ENCODE measurements at regions not wholly inside any gene's neighbourhood (a gene's known extent, or its start where the extent isn't known, plus 50 kb on each side); places are given as distances from the start of the nearest gene placed in this dataset.

DNA sequence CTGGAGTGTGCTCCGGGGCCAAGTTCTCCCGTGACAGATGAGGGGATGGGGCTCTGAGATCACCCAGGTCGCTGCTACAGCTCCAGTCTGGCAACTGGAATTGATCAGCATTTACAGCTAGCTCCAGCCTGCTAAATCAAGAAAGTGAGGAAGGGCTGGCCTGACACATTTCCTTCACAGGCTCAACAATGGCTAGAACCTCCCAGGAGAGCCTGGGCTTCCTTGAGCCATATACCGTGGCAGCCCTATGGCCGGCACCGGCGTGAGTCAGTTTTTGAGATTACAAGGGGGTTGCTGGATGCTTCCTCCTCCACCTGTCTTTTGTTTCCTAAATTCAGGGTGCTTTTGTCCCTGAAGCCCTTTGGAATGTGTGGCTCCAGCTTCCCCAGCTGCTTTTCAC is 104.2 kb downstream of the ETS2 start:
- no peaks in the 10 kb centered on the region for H3K9me3 Mint-ChIP-seq

DNA sequence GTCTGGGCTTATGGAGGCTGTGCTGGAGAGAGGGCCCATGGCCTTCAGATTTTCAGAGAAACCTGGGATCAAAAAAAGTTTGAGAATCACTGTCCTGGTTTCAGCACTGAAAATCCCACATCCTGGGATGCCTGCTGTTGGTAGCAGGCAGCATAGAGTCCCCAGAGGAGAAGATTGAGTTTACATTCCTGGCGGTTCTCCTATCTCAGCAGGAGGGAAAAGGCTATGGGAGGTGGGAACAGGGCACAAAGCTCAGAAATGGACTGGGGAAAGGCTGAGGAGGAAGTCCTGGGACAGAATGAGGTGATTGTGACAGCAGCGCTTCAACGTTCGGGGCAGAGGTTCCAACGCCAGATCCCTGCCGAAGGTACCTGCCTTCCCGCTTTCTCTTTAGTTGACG is 103.4 kb downstream of the ETS2 start:
- Mint-ChIP-seq H3K4me3 (no peak overlapping the region), H3K9me3 (no peaks in the 10 kb centered on the region), H3K27me3 (ENCODE audit: low read depth) (no peaks in the 10 kb centered on the region), H3K27ac (no peak overlapping the region), H3K36me3 (no peaks in the 10 kb centered on the region), H3K4me1 (peaks cover 39% of the 10 kb centered on the region)
- no peak for DNase-seq (ENCODE audit: low spot score in 2 of 2, unreplicated experiment in 2 of 2)
- TF ChIP-seq CTCF (IDR thresholded peaks at IDR 0.05; ENCODE audit: unreplicated experiment): no peak

More for the DNA sequence above, 104.2 kb downstream of the ETS2 start:
- Mint-ChIP-seq H3K27me3 (ENCODE audit: low read depth) (no peaks in the 10 kb centered on the region), H3K4me1 (peaks cover 37% of the 10 kb centered on the region), H3K4me3 (no peak overlapping the region), H3K27ac (no peak overlapping the region), H3K36me3 (no peaks in the 10 kb centered on the region)
- DNase-seq (ENCODE audit: low spot score in 2 of 2, unreplicated experiment in 2 of 2): no peak
- no peak for TF ChIP-seq CTCF (IDR thresholded peaks at IDR 0.05; ENCODE audit: unreplicated experiment)

DNA sequence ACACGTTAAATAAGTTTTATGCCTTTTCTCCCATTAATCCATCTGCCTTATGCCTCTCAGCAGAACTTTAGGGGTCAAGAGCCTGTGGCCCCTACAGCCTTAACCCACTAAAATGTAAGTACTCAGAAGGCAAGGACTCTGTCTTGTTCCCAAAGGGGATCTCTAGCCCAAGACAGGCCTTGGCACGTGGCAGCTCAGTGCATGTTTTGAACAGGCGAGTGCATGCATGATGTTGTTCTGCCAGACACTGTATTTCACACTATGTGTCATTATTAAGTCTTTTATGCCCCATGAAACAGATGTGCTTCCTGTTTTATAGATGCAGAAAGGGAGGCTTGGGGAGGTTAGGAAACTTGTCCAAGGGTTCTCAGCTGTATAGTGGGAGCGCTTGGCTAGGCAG is 102.8 kb downstream of the ETS2 start:
- H3K27ac Mint-ChIP-seq: no peak overlapping the region
- peaks cover 44% of the 10 kb centered on the region for H3K4me1 Mint-ChIP-seq
- no peak for DNase-seq (ENCODE audit: low spot score in 2 of 2, unreplicated experiment in 2 of 2)
- H3K27me3 Mint-ChIP-seq (ENCODE audit: low read depth): no peaks in the 10 kb centered on the region
- H3K36me3 Mint-ChIP-seq: no peaks in the 10 kb centered on the region
- no peak for TF ChIP-seq CTCF (IDR thresholded peaks at IDR 0.05; ENCODE audit: unreplicated experiment)
- H3K4me3 Mint-ChIP-seq: no peak overlapping the region
- H3K9me3 Mint-ChIP-seq: no peaks in the 10 kb centered on the region

DNA sequence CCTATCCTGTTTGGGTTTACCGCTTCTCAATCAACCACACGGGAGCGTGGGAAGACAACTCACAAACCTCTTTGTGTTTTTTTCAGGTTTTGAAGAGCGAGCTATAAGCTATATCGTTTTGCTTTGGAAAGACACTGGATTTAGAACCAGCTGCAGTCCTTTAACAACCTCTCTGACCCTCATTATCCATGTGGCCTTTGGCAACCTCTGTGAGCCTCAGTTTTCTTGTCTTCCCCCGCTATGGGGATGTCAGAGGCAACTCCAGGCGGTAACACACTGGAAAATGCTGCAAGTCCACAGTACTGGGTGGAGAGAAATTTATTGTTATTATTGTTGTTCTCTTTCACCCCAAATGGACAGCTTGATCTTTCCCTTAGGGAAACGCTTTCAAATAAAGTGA is 100.0 kb downstream of the ETS2 start:
- peaks cover 38% of the 10 kb centered on the region for H3K4me1 Mint-ChIP-seq
- H3K27ac Mint-ChIP-seq: peak overlapping the region; percentile 67
- no peak for DNase-seq (ENCODE audit: low spot score in 2 of 2, unreplicated experiment in 2 of 2)
- no peaks in the 10 kb centered on the region for H3K27me3 Mint-ChIP-seq (ENCODE audit: low read depth)
- H3K9me3 Mint-ChIP-seq: peaks cover 17% of the 10 kb centered on the region
- no peak overlapping the region for H3K4me3 Mint-ChIP-seq
- no peaks in the 10 kb centered on the region for H3K36me3 Mint-ChIP-seq
- no peak for TF ChIP-seq CTCF (IDR thresholded peaks at IDR 0.05; ENCODE audit: unreplicated experiment)

GRCh38 chr21:38905328-38905727 is 99.6 kb downstream of the ETS2 start:
- H3K4me3 Mint-ChIP-seq: no peak overlapping the region
- H3K36me3 Mint-ChIP-seq: no peaks in the 10 kb centered on the region
- H3K27me3 Mint-ChIP-seq (ENCODE audit: low read depth): no peaks in the 10 kb centered on the region
- peaks cover 36% of the 10 kb centered on the region for H3K4me1 Mint-ChIP-seq
- no peak overlapping the region for H3K27ac Mint-ChIP-seq
- TF ChIP-seq CTCF (IDR thresholded peaks at IDR 0.05; ENCODE audit: unreplicated experiment): no peak
- DNase-seq (ENCODE audit: low spot score in 2 of 2, unreplicated experiment in 2 of 2): no peak
- peaks cover 17% of the 10 kb centered on the region for H3K9me3 Mint-ChIP-seq

DNA sequence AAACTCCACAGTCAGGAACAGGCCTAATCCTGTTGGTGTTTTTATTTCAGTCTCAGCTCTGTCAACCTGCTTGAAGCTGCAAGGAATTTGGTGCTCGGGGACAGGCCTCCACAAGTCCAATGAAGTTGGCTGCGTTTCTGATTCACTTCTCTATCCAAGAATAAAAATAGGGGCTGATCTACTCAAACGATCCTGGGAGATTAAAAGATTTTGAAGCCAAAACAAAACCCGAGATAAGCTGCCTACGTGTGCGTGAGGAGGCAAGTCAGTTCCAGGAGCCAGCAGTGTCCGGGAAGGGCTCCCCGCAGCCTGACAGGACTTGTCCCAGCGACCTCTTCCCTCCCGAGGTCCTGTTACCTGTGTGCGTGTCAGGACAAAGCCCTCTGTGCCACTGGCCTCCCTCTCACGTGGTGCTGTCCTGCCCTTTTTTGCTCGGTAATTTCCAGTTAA is 98.0 kb downstream of the ETS2 start:
- Mint-ChIP-seq H3K4me1 (peaks cover 36% of the 10 kb centered on the region), H3K9me3 (peaks cover 17% of the 10 kb centered on the region), H3K27me3 (ENCODE audit: low read depth) (no peaks in the 10 kb centered on the region), H3K36me3 (no peaks in the 10 kb centered on the region), H3K27ac (peak overlapping the region; percentile 87), H3K4me3 (no peak overlapping the region)
- no peak for DNase-seq (ENCODE audit: low spot score in 2 of 2, unreplicated experiment in 2 of 2)
- TF ChIP-seq CTCF (IDR thresholded peaks at IDR 0.05; ENCODE audit: unreplicated experiment): no peak

All from mesothelial cell of epicardium (in vitro differentiated cells).